Breast epithelium (tissue), 3 donors: ENCODE measurements at regions not wholly inside any gene's neighbourhood (a gene's known extent, or its start where the extent isn't known, plus 50 kb on each side); places are given as distances from the start of the nearest gene placed in this dataset.

Experiments used
- POLR2A ChIP-seq: fragments of 450-650 bp; IDR thresholded peaks from one replicate; pipeline ENCODE4 v1.6.1; 2016; ENCODE audit warnings: antibody characterized with exemption, mild to moderate bottlenecking, moderate library complexity
- TF ChIP-seq, protein P1 (sequence below), 3 donors: fragments of 450-650 bp; IDR thresholded peaks; one replicate each; pipeline ENCODE4 v1.5.1; 2016 to 2017; ENCODE audit warnings: antibody characterized with exemption in 3 of 3, mild to moderate bottlenecking in 3 of 3, moderate library complexity in 3 of 3

DNA sequence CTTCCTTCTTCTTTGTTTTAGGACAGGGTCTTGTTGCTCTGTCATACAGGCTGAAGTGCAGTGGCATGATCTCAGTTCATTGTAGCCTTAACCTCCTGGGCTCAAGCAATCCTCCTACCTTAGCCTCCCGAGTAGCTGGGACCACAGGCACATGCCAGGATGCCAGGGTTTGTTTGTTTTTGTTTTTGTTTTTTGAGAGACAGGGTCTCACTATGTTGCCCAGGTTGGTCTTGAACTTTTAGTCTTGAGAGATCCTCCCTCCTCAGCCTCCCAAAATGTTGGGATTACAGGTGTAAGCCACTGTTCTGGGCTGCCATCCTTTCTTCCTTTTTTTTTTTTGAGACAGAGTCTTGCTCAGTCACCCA lies 56.5 kb upstream of the SLC45A1 start:
- TF ChIP-seq, protein P1, sequence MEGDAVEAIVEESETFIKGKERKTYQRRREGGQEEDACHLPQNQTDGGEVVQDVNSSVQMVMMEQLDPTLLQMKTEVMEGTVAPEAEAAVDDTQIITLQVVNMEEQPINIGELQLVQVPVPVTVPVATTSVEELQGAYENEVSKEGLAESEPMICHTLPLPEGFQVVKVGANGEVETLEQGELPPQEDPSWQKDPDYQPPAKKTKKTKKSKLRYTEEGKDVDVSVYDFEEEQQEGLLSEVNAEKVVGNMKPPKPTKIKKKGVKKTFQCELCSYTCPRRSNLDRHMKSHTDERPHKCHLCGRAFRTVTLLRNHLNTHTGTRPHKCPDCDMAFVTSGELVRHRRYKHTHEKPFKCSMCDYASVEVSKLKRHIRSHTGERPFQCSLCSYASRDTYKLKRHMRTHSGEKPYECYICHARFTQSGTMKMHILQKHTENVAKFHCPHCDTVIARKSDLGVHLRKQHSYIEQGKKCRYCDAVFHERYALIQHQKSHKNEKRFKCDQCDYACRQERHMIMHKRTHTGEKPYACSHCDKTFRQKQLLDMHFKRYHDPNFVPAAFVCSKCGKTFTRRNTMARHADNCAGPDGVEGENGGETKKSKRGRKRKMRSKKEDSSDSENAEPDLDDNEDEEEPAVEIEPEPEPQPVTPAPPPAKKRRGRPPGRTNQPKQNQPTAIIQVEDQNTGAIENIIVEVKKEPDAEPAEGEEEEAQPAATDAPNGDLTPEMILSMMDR (IDR thresholded peaks at IDR 0.05) = no peak
- no peak for TF ChIP-seq POLR2A
